ENCODE measurements at regions not wholly inside any gene's neighbourhood (a gene's known extent, or its start where the extent isn't known, plus 50 kb on each side); places are given as distances from the start of the nearest gene placed in this dataset.
A peak's percentile ranks its signal among the peaks of the same experiment; 100 is the strongest.

- H3K9me3 Mint-ChIP-seq (ENCODE audit: low read depth) = peaks cover 20% of the 10 kb centered on the region
- peak; percentile 16 for TF ChIP-seq CTCF (IDR thresholded peaks at IDR 0.05)
- H3K4me3 Mint-ChIP-seq (ENCODE audit: unreplicated experiment) = no peak overlapping the region
- no peaks in the 10 kb centered on the region for H3K4me1 Mint-ChIP-seq (ENCODE audit: low read depth)
- no peak overlapping the region for H3K27ac Mint-ChIP-seq (ENCODE audit: unreplicated experiment)
- H3K27me3 Mint-ChIP-seq (ENCODE audit: low read depth) = peaks cover under 1% of the 10 kb centered on the region
- no peaks in the 10 kb centered on the region for H3K36me3 Mint-ChIP-seq (ENCODE audit: low read depth)
- no peak for DNase-seq (ENCODE audit: low spot score)
Observed at GRCh38 chr5:165508861-165509260, 2003.4 kb downstream of the MAT2B start.

GRCh38 chr5:165521816-165522610 is 2016.6 kb downstream of the MAT2B start:
- TF ChIP-seq CTCF (IDR thresholded peaks at IDR 0.05) = no peak
- peaks cover 7% of the 10 kb centered on the region for H3K9me3 Mint-ChIP-seq (ENCODE audit: low read depth)
- H3K27ac Mint-ChIP-seq (ENCODE audit: unreplicated experiment) = no peak overlapping the region
- peaks cover 1% of the 10 kb centered on the region for H3K27me3 Mint-ChIP-seq (ENCODE audit: low read depth)
- no peak overlapping the region for H3K4me3 Mint-ChIP-seq (ENCODE audit: unreplicated experiment)
- H3K4me1 Mint-ChIP-seq (ENCODE audit: low read depth) = no peaks in the 10 kb centered on the region
- DNase-seq (ENCODE audit: low spot score) = no peak
- H3K36me3 Mint-ChIP-seq (ENCODE audit: low read depth) = no peaks in the 10 kb centered on the region

GRCh38 chr5:165525271-165525670 is 2019.9 kb downstream of the MAT2B start:
- Mint-ChIP-seq H3K36me3 (ENCODE audit: low read depth) (no peaks in the 10 kb centered on the region), H3K9me3 (ENCODE audit: low read depth) (peaks cover 35% of the 10 kb centered on the region), H3K27me3 (ENCODE audit: low read depth) (no peaks in the 10 kb centered on the region), H3K27ac (ENCODE audit: unreplicated experiment) (no peak overlapping the region), H3K4me3 (ENCODE audit: unreplicated experiment) (no peak overlapping the region), H3K4me1 (ENCODE audit: low read depth) (no peaks in the 10 kb centered on the region)
- no peak for DNase-seq (ENCODE audit: low spot score)
- no peak for TF ChIP-seq CTCF (IDR thresholded peaks at IDR 0.05)

GRCh38 chr5:165526357-165526756 is 2020.9 kb downstream of the MAT2B start:
- Mint-ChIP-seq H3K4me1 (ENCODE audit: low read depth) (no peaks in the 10 kb centered on the region), H3K36me3 (ENCODE audit: low read depth) (no peaks in the 10 kb centered on the region), H3K4me3 (ENCODE audit: unreplicated experiment) (no peak overlapping the region), H3K27ac (ENCODE audit: unreplicated experiment) (no peak overlapping the region), H3K9me3 (ENCODE audit: low read depth) (peaks cover 35% of the 10 kb centered on the region), H3K27me3 (ENCODE audit: low read depth) (no peaks in the 10 kb centered on the region)
- TF ChIP-seq CTCF (IDR thresholded peaks at IDR 0.05) = no peak
- DNase-seq (ENCODE audit: low spot score) = no peak

- Mint-ChIP-seq H3K27ac (ENCODE audit: unreplicated experiment) (no peak overlapping the region), H3K4me3 (ENCODE audit: unreplicated experiment) (no peak overlapping the region), H3K36me3 (ENCODE audit: low read depth) (no peaks in the 10 kb centered on the region), H3K27me3 (ENCODE audit: low read depth) (no peaks in the 10 kb centered on the region), H3K9me3 (ENCODE audit: low read depth) (peaks cover 35% of the 10 kb centered on the region), H3K4me1 (ENCODE audit: low read depth) (no peaks in the 10 kb centered on the region)
- TF ChIP-seq CTCF (IDR thresholded peaks at IDR 0.05) = no peak
- DNase-seq (ENCODE audit: low spot score) = no peak
Observed at GRCh38 chr5:165527577-165527976, 2022.2 kb downstream of the MAT2B start.
